ENCODE measurements at regions not wholly inside any gene's neighbourhood (a gene's known extent, or its start where the extent isn't known, plus 50 kb on each side); places are given as distances from the start of the nearest gene placed in this dataset.

DNA sequence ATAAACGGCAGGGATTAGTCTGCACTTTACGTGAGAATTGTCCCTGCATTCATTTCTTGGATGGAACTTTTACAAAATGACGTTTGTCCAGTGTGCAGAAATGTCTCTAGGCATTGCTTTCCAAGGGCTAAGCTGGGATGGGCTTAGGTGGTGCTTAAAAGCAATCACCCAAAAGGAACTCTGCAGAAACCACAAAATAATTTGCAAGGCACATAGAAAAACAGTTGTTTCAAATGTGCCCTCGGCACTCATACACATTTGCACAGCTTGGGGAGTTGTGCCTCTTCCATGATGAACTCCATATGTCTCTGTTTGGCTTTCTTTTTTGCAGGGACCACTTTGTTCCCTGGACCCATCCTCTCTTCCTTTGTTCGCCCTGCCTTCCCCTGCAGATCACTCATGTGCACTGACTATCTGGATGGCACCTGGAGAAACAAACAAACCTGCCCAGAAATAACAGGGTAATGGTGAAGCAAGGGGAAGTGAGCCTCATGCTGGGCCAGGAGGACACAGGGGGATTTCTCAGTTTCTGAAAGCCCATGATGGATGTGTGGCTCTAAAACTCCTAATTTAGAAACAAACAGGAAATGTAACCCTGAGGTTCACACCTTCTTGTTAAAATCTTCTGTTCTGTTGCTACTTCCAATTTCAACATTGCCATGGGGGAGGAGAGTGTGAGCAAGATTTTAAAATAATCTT lies 150.2 kb downstream of the SNX19 start:
- TF ChIP-seq POLR2A (IDR thresholded peaks at IDR 0.05) = no peak
- TF ChIP-seq, protein P1, sequence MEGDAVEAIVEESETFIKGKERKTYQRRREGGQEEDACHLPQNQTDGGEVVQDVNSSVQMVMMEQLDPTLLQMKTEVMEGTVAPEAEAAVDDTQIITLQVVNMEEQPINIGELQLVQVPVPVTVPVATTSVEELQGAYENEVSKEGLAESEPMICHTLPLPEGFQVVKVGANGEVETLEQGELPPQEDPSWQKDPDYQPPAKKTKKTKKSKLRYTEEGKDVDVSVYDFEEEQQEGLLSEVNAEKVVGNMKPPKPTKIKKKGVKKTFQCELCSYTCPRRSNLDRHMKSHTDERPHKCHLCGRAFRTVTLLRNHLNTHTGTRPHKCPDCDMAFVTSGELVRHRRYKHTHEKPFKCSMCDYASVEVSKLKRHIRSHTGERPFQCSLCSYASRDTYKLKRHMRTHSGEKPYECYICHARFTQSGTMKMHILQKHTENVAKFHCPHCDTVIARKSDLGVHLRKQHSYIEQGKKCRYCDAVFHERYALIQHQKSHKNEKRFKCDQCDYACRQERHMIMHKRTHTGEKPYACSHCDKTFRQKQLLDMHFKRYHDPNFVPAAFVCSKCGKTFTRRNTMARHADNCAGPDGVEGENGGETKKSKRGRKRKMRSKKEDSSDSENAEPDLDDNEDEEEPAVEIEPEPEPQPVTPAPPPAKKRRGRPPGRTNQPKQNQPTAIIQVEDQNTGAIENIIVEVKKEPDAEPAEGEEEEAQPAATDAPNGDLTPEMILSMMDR (IDR thresholded peaks at IDR 0.05) = no peak
